ENCODE measurements at regions not wholly inside any gene's neighbourhood (a gene's known extent, or its start where the extent isn't known, plus 50 kb on each side); places are given as distances from the start of the nearest gene placed in this dataset.

DNA sequence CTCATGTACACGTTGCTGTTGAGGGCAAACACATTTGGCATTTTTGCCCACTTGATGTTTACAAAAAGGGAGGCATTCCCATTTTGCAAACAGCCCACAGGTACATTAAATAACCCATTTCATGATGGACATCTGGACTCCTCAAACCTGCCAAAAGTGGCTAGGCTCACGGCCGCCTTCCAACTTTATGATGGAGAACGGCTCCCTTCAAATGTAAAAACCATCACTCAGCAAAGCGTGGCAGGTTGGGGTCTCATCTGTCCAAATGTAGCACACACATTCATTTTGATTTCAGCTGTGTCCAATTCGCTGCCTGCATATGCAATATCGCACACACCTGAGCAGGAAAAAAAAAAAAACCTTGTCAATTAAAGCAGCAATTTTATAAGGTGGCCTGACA lies 417.8 kb downstream of the TMEM114 start:
- TF ChIP-seq, protein P1, sequence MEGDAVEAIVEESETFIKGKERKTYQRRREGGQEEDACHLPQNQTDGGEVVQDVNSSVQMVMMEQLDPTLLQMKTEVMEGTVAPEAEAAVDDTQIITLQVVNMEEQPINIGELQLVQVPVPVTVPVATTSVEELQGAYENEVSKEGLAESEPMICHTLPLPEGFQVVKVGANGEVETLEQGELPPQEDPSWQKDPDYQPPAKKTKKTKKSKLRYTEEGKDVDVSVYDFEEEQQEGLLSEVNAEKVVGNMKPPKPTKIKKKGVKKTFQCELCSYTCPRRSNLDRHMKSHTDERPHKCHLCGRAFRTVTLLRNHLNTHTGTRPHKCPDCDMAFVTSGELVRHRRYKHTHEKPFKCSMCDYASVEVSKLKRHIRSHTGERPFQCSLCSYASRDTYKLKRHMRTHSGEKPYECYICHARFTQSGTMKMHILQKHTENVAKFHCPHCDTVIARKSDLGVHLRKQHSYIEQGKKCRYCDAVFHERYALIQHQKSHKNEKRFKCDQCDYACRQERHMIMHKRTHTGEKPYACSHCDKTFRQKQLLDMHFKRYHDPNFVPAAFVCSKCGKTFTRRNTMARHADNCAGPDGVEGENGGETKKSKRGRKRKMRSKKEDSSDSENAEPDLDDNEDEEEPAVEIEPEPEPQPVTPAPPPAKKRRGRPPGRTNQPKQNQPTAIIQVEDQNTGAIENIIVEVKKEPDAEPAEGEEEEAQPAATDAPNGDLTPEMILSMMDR (optimal IDR thresholded peaks at IDR 0.05 in 1 of 3, IDR thresholded peaks at IDR 0.05 in 1 of 3, conservative IDR thresholded peaks at IDR 0.05 in 1 of 3; ENCODE audit: extremely low read depth in 1 of 3, insufficient read depth in 2 of 3, low read length in 3 of 3) = no peak
- no peak for TF ChIP-seq EZH2 (IDR thresholded peaks at IDR 0.05; ENCODE audit: low read length)
